Astrocyte (in vitro differentiated cells and primary cell): ENCODE measurements at regions not wholly inside any gene's neighbourhood (a gene's known extent, or its start where the extent isn't known, plus 50 kb on each side); places are given as distances from the start of the nearest gene placed in this dataset.

Experiments
- EZH2 ChIP-seq: IDR thresholded peaks from 2 replicates; pipeline ENCODE4 v1.6.1; 2012; ENCODE audit warnings: mild to moderate bottlenecking, low read length, inconsistent platforms; ENCODE audit not compliant: insufficient read depth
- TF ChIP-seq, protein P1 (sequence below): IDR thresholded peaks from 2 replicates; pipeline ENCODE4 v1.5.1; 2011; ENCODE audit warnings: low read depth, mild to moderate bottlenecking, inconsistent platforms, low read length, moderate library complexity; ENCODE audit not compliant: insufficient read depth

DNA sequence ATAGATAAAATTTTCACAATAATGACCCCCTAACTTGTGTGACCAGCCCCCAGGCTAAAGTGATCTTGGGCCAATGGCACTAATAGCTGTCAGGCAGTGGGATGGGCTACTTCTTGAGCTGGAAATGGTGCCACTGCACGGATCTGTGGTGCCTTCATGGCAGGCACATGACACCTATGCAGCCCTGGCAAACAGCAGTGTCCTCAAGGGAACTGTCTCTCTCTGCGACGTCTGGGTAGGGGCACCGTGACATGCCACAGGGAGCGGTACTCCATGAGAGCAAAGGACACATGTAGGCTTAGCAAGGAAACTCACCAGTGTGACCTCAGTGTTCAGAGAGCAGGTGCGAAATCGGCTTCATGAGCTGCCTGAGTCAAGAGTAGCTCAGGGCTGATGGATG is 161.7 kb upstream of the TWIST2 start:
- TF ChIP-seq, protein P1, sequence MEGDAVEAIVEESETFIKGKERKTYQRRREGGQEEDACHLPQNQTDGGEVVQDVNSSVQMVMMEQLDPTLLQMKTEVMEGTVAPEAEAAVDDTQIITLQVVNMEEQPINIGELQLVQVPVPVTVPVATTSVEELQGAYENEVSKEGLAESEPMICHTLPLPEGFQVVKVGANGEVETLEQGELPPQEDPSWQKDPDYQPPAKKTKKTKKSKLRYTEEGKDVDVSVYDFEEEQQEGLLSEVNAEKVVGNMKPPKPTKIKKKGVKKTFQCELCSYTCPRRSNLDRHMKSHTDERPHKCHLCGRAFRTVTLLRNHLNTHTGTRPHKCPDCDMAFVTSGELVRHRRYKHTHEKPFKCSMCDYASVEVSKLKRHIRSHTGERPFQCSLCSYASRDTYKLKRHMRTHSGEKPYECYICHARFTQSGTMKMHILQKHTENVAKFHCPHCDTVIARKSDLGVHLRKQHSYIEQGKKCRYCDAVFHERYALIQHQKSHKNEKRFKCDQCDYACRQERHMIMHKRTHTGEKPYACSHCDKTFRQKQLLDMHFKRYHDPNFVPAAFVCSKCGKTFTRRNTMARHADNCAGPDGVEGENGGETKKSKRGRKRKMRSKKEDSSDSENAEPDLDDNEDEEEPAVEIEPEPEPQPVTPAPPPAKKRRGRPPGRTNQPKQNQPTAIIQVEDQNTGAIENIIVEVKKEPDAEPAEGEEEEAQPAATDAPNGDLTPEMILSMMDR: no peak
- no peak for TF ChIP-seq EZH2
